ENCODE measurements at regions not wholly inside any gene's neighbourhood (a gene's known extent, or its start where the extent isn't known, plus 50 kb on each side); places are given as distances from the start of the nearest gene placed in this dataset.

- Histone ChIP-seq H3K4me3 (no peak overlapping the region), H3K27ac (no peak overlapping the region)
- no peak for DNase-seq (ENCODE audit: low spot score)
- no peak for TF ChIP-seq CTCF (IDR thresholded peaks at IDR 0.05)
Measured at GRCh38 chr2:196511258-196512168, 128.0 kb upstream of the CCDC150 start.

- no peak for DNase-seq (ENCODE audit: low spot score)
- no peak overlapping the region for H3K4me3 ChIP-seq
- TF ChIP-seq CTCF (IDR thresholded peaks at IDR 0.05) = no peak
- no peak overlapping the region for H3K27ac ChIP-seq
Measured at GRCh38 chr2:196513796-196514526, 125.6 kb upstream of the CCDC150 start.

- TF ChIP-seq CTCF (IDR thresholded peaks at IDR 0.05) = no peak
- Histone ChIP-seq H3K27ac (no peak overlapping the region), H3K4me3 (no peak overlapping the region)
- no peak for DNase-seq (ENCODE audit: low spot score)
Measured at GRCh38 chr2:196514641-196515040, 124.9 kb upstream of the CCDC150 start.

GRCh38 chr2:196515051-196515450 lies 124.5 kb upstream of the CCDC150 start:
- Histone ChIP-seq H3K27ac (no peak overlapping the region), H3K4me3 (no peak overlapping the region)
- DNase-seq (ENCODE audit: low spot score) = no peak
- TF ChIP-seq CTCF (IDR thresholded peaks at IDR 0.05) = no peak

- Histone ChIP-seq H3K4me3 (no peak overlapping the region), H3K27ac (no peak overlapping the region)
- DNase-seq (ENCODE audit: low spot score) = no peak
- no peak for TF ChIP-seq CTCF (IDR thresholded peaks at IDR 0.05)
Measured at GRCh38 chr2:196515608-196516007, 123.9 kb upstream of the CCDC150 start.

GRCh38 chr2:196516564-196516963 lies 123.0 kb upstream of the CCDC150 start:
- Histone ChIP-seq H3K27ac (no peak overlapping the region), H3K4me3 (no peak overlapping the region)
- DNase-seq (ENCODE audit: low spot score) = no peak
- no peak for TF ChIP-seq CTCF (IDR thresholded peaks at IDR 0.05)

All from coronary artery (tissue), 2 donors.